HG03095 (cell line): ENCODE measurements at regions not wholly inside any gene's neighbourhood (a gene's known extent, or its start where the extent isn't known, plus 50 kb on each side); places are given as distances from the start of the nearest gene placed in this dataset.

Experiments used
- ATAC-seq: cut with Tn5 transposase; IDR thresholded peaks from one replicate; pipeline ENCODE4 v1.9.1; 2021; ENCODE audit warnings: moderate library complexity; ENCODE audit not compliant: unreplicated experiment

- ATAC-seq: no peak
These were observed 52.0 kb upstream of the KCNA1 start for GRCh38 chr12:4857472-4858291.

GRCh38 chr12:4858386-4858785, 51.3 kb upstream of the KCNA1 start:
- no peak for ATAC-seq

GRCh38 chr12:4859478-4860210, 50.1 kb upstream of the KCNA1 start:
- ATAC-seq: no peak
